Right atrium auricular region (tissue), 2 donors: ENCODE measurements at regions not wholly inside any gene's neighbourhood (a gene's known extent, or its start where the extent isn't known, plus 50 kb on each side); places are given as distances from the start of the nearest gene placed in this dataset.

Experiments used
- DNase-seq: peaks from one replicate; pipeline ENCODE4 v3.0.0-alpha.2; 2019; ENCODE audit warnings: low spot score
- H3K27ac ChIP-seq, 2 donors: fragments of 200-600 bp; sonication (generic); 1 replicate in 1 of 2; 2 replicates in 1 of 2; pipeline ENCODE4 v1.5.1; 2016 to 2019
- H3K27me3 ChIP-seq, 2 donors: fragments of 200-600 bp; sonication (generic); one replicate each; pipeline versions ENCODE4 v1.5.1 to v1.6.0; 2017 to 2019
- H3K36me3 ChIP-seq: fragments of 200-600 bp; sonication (generic); one replicate; pipeline ENCODE4 v1.5.1; 2016
- H3K4me1 ChIP-seq, 2 donors: fragments of 200-600 bp; sonication (generic); one replicate each; pipeline versions ENCODE4 v1.5.1 to v1.6.0; 2017 to 2019
- H3K4me3 ChIP-seq, 2 donors: fragments of 200-600 bp; sonication (generic); 1 replicate in 1 of 2; 2 replicates in 1 of 2; pipeline ENCODE4 v1.5.1; 2017 to 2019; ENCODE audit warnings: mild to moderate bottlenecking in 1 of 2, moderate library complexity in 1 of 2
- H3K9me3 ChIP-seq, 2 donors: fragments of 200-600 bp; sonication (generic); one replicate each; pipeline ENCODE4 v1.5.1; 2019
- TF ChIP-seq, protein P1 (sequence below), 2 donors: fragments of 200-600 bp; sonication (generic); IDR thresholded peaks; one replicate each; pipeline ENCODE4 v1.5.1; 2019; ENCODE audit warnings: antibody characterized with exemption in 2 of 2

DNA sequence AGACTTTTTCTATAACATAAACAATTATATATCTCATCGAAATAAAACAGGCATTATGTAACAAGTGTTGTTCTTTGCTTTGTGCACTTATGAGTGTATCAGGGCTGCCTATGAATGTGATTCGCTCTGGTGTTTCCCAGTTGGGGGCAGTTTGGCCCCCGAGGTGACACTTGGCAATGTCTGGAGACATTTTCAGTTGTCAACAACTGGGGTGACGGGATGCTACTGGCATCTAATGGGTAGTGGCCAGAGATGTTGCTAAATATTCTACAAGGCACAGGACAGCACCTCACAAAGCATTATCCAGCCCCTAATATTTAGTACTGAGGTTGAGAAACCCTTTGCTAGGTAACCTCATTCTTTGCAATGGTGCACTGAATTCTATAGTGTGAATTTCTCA is 83.3 kb downstream of the PLCE1 start:
- H3K4me1 ChIP-seq = peaks cover 0 to 23% of the 10 kb centered on the region in 2 donors
- H3K27ac ChIP-seq = peak overlapping the region in 1 of 2 donors; percentile 37

DNA sequence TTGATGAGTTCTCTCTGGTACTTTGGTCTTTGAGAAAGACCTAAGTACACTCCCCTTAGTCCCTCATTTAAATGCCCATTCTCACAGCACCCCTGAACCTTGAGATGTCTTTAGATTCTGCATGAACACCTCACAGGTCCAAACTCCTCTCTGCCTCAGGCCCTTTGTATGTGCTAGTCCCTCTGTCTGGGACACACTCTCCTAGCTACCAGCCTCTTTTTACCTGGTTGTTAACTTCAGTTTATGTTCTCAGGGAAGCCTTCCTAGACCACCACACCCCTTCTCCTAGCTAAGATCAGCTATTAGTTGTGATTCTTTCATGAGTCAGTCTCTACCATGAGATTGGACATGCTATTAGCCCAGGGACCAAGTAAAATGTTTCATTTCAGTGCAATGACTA is 86.4 kb downstream of the PLCE1 start:
- Histone ChIP-seq H3K36me3 (no peaks in the 10 kb centered on the region), H3K9me3 (no peaks in the 10 kb centered on the region), H3K27me3 (no peaks in the 10 kb centered on the region), H3K4me3 (no peak overlapping the region), H3K27ac (no peak overlapping the region), H3K4me1 (peaks cover 0 to 23% of the 10 kb centered on the region in 2 donors)
- DNase-seq = no peak
- TF ChIP-seq, protein P1, sequence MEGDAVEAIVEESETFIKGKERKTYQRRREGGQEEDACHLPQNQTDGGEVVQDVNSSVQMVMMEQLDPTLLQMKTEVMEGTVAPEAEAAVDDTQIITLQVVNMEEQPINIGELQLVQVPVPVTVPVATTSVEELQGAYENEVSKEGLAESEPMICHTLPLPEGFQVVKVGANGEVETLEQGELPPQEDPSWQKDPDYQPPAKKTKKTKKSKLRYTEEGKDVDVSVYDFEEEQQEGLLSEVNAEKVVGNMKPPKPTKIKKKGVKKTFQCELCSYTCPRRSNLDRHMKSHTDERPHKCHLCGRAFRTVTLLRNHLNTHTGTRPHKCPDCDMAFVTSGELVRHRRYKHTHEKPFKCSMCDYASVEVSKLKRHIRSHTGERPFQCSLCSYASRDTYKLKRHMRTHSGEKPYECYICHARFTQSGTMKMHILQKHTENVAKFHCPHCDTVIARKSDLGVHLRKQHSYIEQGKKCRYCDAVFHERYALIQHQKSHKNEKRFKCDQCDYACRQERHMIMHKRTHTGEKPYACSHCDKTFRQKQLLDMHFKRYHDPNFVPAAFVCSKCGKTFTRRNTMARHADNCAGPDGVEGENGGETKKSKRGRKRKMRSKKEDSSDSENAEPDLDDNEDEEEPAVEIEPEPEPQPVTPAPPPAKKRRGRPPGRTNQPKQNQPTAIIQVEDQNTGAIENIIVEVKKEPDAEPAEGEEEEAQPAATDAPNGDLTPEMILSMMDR (IDR thresholded peaks at IDR 0.05) = no peak

More for the DNA sequence above, 83.3 kb downstream of the PLCE1 start:
- Histone ChIP-seq H3K36me3 (no peaks in the 10 kb centered on the region), H3K9me3 (no peaks in the 10 kb centered on the region), H3K27me3 (no peaks in the 10 kb centered on the region), H3K4me3 (no peak overlapping the region)
- TF ChIP-seq, protein P1 (IDR thresholded peaks at IDR 0.05) = no peak
- DNase-seq = no peak

DNA sequence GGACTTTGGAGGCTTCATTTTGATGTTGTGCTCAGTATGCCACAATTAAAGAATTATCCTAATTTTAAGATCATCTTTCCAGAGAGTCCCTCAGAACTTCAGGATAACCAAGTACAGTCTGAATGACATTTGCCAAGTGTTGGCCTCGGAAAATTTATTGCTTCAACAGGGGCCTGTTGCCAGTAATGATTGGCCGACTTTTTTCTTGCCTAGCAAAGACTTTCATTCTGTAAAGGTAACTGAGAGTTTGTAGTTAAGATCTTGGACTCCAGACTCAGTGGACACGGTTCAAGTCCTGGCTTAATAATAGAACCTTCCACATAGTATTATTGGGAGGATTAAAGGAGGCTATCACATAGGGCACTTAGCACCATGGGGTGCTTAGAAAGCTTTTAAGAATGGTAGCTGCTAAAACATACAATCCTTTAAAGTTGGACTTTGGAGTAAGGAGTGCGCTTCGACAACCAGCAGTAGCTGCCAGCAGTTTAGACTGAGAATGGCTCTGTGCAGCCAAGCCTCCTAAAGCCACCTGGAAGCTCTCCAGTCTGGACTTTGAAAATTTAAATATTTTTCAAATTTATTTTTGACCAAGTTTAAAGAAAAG is 90.0 kb downstream of the PLCE1 start:
- Histone ChIP-seq H3K9me3 (no peaks in the 10 kb centered on the region), H3K27ac (no peak overlapping the region), H3K4me3 (no peak overlapping the region), H3K27me3 (no peaks in the 10 kb centered on the region), H3K4me1 (peaks cover 0 to 16% of the 10 kb centered on the region in 2 donors), H3K36me3 (no peaks in the 10 kb centered on the region)
- DNase-seq = no peak
- TF ChIP-seq, protein P1 (IDR thresholded peaks at IDR 0.05) = no peak

DNA sequence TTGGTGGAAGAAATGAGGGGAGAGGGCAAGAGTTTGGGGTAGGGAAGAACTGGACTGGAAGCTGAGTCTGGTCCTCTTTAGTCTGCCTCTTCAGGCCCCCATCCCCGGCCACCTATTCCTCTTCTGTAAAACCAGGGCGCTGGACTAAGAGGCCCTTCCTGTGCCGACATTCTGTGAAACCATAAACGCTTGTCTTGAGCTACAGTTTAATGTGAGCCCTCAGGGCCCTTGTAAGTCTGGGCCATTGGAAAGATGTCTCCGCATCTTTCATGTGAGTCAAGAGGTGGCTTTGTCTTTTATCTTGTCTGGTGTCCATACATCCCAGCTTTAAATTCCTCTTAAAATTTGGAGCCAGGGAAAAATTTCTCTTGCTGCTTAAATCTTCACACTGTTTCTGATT is 90.6 kb downstream of the PLCE1 start:
- Histone ChIP-seq H3K4me3 (no peak overlapping the region), H3K4me1 (peaks cover 0 to 20% of the 10 kb centered on the region in 2 donors), H3K36me3 (no peaks in the 10 kb centered on the region), H3K27ac (no peak overlapping the region), H3K9me3 (no peaks in the 10 kb centered on the region), H3K27me3 (no peaks in the 10 kb centered on the region)
- no peak for DNase-seq
- TF ChIP-seq, protein P1 (IDR thresholded peaks at IDR 0.05) = no peak

DNA sequence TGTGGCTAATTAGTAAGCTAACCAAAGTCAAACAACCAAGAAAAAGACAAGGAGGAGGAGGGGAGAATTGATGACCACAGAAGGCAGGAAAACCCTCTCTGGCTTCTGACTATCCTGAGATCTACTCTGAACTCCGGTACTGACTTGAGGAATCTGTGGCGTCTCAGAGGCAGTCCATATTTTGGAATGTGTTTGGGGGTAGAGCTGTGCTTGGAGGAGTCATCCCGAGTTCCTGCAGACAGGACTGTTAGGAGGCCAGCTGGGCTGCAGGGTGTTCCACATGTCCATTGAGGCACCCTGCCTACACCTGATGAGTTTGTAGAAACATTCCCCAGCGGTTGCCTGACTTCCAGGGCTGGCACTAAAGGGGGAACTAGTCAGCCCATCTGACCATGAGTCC is 91.6 kb downstream of the PLCE1 start:
- H3K27ac ChIP-seq = no peak overlapping the region
- TF ChIP-seq, protein P1 (IDR thresholded peaks at IDR 0.05) = no peak
- no peaks in the 10 kb centered on the region for H3K27me3 ChIP-seq
- no peak for DNase-seq
- no peaks in the 10 kb centered on the region for H3K9me3 ChIP-seq
- peaks cover 0 to 20% of the 10 kb centered on the region in 2 donors for H3K4me1 ChIP-seq
- no peaks in the 10 kb centered on the region for H3K36me3 ChIP-seq
- H3K4me3 ChIP-seq = no peak overlapping the region
